Activated CD4-positive, alpha-beta T cell treated with anti-CD3 and anti-CD28 coated beads, Interleukin-2, Interleukin-6, amounts not matched to agents 100 ng/mL and 50 ng/mL, durations not matched to agents 16 hours and 8 hours (primary cell): ENCODE measurements at regions not wholly inside any gene's neighbourhood (a gene's known extent, or its start where the extent isn't known, plus 50 kb on each side); places are given as distances from the start of the nearest gene placed in this dataset.

Experiments
- DNase-seq: peaks from one replicate; pipeline ENCODE4 v3.0.0-alpha.2; 2020

DNA sequence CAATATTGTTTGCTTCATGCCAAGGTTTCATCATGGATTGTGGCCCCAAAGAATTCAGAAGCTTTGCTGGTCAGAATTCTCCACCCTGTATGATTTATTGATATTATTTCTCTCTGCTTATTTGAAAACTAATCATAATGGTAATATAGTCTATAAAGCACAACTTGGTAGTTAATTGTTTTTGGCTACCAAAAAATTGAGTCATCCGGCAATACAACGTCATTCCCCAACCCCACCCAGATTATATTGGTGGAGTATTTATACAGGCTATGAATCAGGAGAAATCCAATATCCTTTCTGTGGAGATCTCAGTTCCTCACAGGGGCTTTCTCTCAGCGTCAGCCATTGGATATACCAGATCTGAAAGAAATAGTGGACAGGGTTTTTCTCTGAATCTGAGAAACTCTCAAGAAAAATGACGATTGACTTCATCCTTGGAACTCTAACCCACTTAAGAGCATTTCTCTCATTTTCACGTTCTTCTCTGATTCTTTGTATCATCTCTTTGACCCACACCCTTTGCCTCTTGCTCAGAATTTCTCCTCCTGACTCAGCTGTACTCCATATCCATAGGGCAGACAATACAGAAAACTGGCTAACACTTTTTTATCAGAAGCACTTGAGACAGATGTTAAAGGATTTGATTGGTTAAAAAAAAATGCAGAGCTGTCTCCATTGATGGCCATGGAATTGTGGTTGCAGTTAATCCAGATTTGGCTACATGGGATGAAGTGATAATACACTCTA is 1055.8 kb upstream of the CADM2 start:
- DNase-seq = no peak

DNA sequence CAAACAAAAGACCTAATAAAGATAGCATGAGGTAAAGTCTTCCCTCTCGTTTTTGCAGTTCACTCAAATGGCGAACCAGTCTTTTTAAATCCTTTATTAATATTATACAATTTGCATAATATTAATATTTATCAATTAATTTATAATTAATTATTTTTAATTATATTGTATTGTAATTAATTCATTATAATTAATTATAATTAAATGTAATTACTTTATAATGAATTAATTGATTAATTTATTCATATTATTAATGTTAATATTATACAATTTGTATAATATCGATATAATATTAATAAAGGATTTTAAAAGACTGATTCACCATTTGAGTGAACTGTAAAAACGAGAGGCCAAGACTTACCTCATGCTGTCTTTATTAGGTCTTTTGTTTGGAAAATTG is 1045.4 kb upstream of the CADM2 start:
- DNase-seq = no peak

GRCh38 chr3:83926291-83926690 is 1032.5 kb upstream of the CADM2 start:
- DNase-seq = no peak

DNA sequence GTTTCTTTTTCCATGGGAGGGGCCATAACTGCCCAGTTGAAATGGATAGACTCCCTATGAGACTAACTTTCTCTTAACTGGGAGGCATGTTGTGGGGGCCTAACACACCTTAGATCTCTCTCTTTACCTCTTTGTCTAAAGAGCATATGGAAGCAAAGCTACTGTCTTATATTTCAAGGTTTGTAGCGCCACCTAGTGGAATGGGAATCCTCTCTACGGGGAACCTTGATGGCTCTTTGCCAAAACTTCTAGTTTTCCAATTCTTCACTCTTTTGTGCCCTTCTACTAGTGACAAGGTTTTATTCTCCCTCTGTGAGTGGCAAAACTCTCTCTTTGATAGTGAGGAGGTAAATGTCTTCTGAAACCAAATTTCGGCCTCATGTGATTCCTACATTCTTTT is 1030.4 kb upstream of the CADM2 start:
- DNase-seq = peak; percentile 35

- DNase-seq = no peak
These were observed 1029.9 kb upstream of the CADM2 start for GRCh38 chr3:83928903-83929302.

GRCh38 chr3:83934192-83935021 is 1024.4 kb upstream of the CADM2 start:
- DNase-seq = no peak

GRCh38 chr3:83938491-83938890 is 1020.3 kb upstream of the CADM2 start:
- no peak for DNase-seq

- no peak for DNase-seq
These were observed 1016.6 kb upstream of the CADM2 start for GRCh38 chr3:83941990-83942745.

- DNase-seq = no peak
These were observed 1012.7 kb upstream of the CADM2 start for GRCh38 chr3:83946049-83946448.

DNA sequence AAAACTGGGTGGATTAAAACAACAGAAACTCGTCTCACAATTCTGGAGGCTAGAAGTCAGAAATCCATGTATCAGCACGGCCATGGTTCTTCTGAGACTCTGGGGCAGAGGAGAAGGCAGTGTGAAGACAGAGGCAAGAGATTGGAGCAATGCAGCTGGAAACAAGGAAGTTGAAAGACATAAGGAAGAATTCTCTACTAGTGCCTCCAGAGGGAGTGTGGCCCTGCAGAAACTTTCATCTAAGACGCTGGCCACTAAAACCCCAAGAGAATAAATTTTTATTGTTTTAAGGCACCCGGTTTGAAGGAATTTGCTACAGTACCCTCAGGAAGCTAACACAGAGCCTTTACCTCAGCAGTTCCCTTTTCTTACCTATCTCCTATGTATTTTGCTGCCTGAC is 1012.2 kb upstream of the CADM2 start:
- no peak for DNase-seq

GRCh38 chr3:83948771-83949170 is 1010.0 kb upstream of the CADM2 start:
- DNase-seq = no peak

- DNase-seq = no peak
These were observed 1005.2 kb upstream of the CADM2 start for GRCh38 chr3:83953417-83954089.

DNA sequence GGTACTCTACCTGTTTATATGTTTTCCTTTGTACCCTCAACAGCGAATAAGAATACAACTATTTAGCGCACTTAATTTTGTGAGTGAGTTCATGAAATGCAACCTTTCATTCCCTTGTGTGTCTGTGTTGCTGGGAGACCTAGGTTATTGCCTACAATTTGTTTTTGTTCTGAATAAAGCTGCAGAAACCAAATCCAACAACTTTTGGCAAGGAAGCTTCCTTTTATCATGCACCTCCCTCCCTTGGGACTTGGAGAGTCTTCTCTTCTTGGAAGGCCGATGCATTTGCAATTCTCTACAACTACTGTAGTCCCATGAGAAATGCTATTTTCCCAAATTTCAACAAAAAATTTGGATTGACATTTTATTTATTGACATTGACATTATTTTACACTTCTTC is 1002.4 kb upstream of the CADM2 start:
- DNase-seq = no peak

- no peak for DNase-seq
These were observed 990.4 kb upstream of the CADM2 start for GRCh38 chr3:83968356-83968755.

- no peak for DNase-seq
These were observed 987.1 kb upstream of the CADM2 start for GRCh38 chr3:83971666-83972065.

GRCh38 chr3:84008623-84009022 is 950.2 kb upstream of the CADM2 start:
- DNase-seq = no peak

- DNase-seq = no peak
These were observed 934.9 kb upstream of the CADM2 start for GRCh38 chr3:84023842-84024241.

DNA sequence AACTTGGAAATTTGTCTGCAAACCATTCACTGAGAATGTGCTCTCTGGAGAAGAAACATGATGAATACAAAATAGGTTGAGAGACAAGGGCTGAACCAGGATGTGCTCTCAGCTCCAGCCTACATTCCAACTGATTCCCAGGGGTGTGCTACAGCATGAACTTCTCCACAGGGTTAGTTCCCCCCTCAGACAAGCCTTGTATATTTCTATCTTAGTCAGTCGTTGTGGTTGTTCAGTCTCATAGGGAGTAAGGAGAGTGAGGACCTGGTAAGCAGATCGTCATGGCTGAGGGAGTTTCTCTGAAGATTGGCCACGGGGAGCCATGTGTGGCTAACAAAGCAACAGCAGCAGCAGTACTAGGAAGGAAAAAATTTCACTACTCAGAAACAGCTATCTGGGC is 919.7 kb upstream of the CADM2 start:
- DNase-seq = no peak

DNA sequence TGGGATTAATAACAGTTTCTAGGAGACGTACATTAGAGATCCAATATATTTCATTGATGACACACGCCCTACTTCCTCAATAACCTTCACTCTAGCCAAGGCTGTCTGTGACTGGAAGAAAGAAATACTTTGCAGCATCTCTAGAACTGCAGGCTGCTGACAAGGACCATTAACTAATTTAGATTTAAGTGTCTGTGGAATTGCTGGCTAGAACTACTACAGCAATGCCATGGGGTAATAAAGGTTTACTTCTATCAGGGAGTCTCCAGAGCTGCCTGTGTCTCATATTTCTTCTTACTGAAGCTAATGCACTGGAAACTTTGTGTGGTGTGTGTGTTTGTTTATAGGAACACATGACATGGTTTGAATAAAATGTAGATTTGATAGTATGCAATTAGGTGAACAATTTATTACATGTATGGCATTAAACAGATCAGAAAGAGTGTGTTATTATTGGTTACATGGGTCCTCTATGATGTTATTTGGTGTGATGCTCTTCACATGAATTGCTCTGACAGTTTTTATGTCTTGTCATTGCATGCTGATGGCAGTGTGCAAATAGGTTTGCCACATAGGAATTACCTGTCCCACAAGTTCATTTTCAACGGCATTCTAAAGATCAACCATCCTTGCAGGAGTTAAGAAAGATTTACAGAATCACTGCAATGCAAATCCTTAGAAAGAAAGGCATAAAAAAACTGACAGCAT is 916.2 kb upstream of the CADM2 start:
- DNase-seq = no peak

DNA sequence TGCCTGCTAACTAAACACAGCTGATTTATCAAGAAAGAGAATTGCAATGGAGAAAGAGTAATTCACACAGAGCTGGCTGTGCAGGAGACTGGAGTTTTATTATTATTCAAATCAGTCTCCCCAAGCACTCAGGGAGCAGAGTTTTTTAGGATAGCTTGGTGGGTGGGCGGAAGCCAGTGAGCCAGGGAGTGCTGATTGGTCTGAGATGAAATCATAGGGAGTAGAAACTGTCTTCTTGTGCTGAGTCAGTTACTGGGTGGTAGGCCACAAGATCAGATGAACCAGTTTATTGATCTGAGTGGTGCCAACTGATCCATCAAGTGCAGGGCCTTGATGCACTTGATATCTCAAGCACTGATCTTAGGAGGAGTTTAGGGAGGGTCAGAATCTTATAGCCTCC is 891.9 kb upstream of the CADM2 start:
- no peak for DNase-seq

GRCh38 chr3:84073664-84074063 is 885.1 kb upstream of the CADM2 start:
- no peak for DNase-seq

DNA sequence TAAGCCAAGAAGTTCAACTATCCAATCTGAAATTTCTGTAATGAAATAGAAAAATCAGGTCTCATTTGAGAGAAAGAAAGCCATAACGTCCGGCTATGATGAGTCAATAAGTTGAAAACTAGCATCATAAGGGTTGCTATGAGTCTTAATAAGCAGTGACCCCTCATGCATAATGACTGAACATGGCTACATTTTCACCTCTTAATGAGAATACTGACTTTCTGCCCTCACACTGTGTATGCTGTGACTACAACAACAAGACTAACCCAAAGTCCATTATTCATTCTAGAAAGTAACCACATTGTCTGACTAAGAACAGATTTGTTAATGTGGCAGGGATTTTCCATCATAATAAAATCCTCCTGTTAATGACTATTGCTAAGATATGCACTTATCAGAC is 884.0 kb upstream of the CADM2 start:
- DNase-seq = no peak
